AG09309 (cell line): ENCODE measurements at regions not wholly inside any gene's neighbourhood (a gene's known extent, or its start where the extent isn't known, plus 50 kb on each side); places are given as distances from the start of the nearest gene placed in this dataset.

Experiments used
- DNase-seq: peaks from one replicate; pipeline ENCODE4 v3.0.0-alpha.2; 2010; ENCODE audit warnings: low read depth
- H3K4me3 ChIP-seq: 2 replicates; pipeline ENCODE4 v1.5.1; 2011; ENCODE audit warnings: mild to moderate bottlenecking, low read depth, low read length, moderate library complexity; ENCODE audit not compliant: control insufficient read depth
- TF ChIP-seq, protein P1 (sequence below): IDR thresholded peaks from 2 replicates; pipeline ENCODE4 v1.5.1; 2011; ENCODE audit warnings: mild to moderate bottlenecking, low read depth, low read length, inconsistent platforms; ENCODE audit not compliant: insufficient read depth, control insufficient read depth; ENCODE audit errors: missing control alignments

DNA sequence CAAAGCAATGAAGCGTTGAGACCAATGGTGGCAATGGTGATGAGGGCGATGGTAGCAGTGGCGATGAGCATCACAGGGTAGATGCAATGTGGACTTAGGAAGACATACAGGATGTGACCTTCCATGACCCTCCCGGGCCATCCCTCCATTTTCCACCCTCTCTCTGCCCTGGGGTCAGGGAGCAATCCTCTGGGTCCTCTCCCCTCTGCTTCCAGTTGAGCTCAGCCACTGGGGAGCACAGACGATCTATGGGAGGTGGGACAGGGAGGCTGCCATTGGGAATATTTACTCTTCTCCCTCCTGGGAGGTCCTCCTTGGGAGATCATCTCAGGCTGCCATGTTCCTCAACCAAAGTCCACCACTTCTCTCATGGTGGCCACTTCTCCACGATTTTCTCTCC, 260.7 kb upstream of the FOXF1 start:
- TF ChIP-seq, protein P1, sequence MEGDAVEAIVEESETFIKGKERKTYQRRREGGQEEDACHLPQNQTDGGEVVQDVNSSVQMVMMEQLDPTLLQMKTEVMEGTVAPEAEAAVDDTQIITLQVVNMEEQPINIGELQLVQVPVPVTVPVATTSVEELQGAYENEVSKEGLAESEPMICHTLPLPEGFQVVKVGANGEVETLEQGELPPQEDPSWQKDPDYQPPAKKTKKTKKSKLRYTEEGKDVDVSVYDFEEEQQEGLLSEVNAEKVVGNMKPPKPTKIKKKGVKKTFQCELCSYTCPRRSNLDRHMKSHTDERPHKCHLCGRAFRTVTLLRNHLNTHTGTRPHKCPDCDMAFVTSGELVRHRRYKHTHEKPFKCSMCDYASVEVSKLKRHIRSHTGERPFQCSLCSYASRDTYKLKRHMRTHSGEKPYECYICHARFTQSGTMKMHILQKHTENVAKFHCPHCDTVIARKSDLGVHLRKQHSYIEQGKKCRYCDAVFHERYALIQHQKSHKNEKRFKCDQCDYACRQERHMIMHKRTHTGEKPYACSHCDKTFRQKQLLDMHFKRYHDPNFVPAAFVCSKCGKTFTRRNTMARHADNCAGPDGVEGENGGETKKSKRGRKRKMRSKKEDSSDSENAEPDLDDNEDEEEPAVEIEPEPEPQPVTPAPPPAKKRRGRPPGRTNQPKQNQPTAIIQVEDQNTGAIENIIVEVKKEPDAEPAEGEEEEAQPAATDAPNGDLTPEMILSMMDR, result no peak
- DNase-seq, result no peak
- no peak overlapping the region for H3K4me3 ChIP-seq

DNA sequence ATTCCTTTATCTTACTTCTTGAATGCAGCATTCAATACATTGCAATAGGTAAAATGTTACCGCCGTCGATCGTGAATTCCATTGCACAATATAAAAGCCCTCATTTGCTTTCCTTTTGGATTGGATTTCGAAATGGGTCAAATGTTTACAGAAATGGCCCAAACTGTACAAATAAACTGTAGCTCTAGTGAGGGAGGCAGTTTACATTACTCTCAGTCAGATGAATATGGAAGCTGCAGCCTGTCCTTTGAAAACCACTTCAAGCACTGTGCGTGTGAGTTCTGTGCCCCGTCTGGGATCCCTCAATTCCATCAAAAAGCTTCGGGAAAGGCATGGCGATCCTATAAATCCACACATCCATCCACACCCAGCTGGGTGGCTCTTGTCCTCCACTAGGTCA, 258.6 kb upstream of the FOXF1 start:
- no peak for DNase-seq
- no peak overlapping the region for H3K4me3 ChIP-seq
- TF ChIP-seq, protein P1, result no peak

DNA sequence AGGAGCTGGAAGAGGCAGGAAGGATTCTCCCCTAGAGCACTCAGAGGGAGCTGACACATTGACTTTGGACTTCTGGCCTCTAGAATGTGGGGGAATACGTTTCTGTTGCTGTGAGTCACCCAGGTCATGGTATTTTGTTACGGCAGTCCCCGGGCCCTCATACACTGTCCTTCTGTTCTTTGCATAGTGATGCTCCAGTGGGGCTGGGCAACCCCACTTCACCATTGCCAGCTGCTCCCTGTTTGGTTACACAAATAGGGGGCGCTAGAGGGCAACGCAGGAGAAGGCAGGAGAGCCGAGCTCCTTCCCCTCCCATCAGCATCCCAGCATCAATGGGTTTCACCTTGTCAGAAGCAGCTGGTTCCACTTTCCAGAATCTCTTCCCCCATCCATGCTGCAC, 257.7 kb upstream of the FOXF1 start:
- TF ChIP-seq, protein P1, result peak; percentile 58
- H3K4me3 ChIP-seq, result no peak overlapping the region
- no peak for DNase-seq

DNA sequence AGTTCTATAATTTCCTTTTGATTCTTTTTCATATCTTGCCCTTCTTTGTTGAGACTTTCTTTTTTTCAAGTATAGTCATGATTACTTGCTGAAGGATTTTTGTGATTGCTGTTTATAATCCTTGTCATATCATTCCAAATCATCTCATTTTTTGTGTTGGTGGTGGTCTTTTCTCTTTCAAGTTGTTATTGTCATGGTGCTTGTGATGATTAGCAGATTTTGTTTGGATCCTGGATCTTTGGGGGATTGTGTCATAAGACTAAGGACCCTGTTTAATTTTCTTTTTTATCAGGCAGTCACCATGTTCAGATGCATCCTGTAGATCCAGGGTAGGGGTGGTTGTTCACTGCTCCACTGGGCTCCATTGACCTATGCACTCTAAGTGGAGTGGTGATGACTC, 254.4 kb upstream of the FOXF1 start:
- H3K4me3 ChIP-seq, result no peak overlapping the region
- DNase-seq, result no peak
- TF ChIP-seq, protein P1, result no peak

DNA sequence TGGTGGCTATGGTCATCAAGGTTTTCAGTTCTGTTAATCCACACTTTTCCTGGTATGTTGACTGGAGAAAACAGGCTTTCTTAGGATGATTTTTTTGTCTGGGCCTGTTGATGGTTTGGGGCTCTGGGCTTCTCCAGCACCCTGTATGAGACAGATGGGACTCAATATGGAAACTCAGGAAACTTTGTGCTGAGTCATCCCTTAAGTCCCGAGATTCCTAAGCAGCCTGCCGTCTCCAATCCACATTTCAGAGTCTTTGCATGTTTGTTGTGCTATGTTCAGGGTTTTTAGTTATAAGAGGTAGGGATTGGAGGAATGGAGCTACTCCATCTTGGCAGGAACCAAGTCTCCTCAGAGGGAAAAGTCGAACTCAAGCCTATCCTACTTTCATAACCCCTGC, 253.3 kb upstream of the FOXF1 start:
- no peak for DNase-seq
- no peak overlapping the region for H3K4me3 ChIP-seq
- TF ChIP-seq, protein P1, result no peak

DNA sequence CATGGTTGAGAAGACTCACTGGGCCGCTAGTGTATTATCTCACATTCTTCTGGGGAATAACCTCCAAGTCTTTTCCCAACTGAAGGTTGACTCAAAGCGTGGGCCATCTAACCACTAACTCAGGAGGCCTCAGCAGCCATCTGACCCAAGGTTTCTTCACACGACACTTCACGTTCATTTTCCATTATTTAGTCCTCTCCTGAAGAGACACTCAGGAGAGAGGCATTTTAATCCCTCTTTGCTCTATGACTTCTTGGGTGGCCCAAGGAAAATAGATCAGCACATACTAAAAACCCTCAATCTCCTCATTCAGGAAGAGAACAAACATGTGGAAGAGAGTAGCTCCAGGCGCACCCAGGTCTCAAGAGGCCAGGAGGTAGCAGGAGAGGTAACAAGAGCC, 252.8 kb upstream of the FOXF1 start:
- H3K4me3 ChIP-seq, result no peak overlapping the region
- TF ChIP-seq, protein P1, result no peak
- no peak for DNase-seq

DNA sequence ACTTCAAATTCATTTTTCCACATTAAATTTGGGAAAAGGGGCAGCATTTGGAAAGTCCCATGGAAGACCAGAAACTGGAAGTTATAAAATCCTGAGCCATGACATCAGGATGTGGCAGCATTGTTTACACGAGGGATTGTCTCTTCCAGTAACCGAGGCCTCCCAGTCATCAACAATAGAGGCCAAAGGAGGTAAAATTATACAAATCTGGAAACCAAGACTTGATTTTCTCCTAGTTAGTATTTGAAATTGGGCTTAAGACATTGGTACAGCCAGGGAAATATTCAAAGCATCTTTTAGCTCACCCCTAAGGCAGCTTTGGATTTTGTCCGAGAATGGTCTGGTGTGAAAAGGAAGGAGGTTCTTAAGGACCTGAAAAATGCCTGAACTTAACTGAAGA, 251.6 kb upstream of the FOXF1 start:
- no peak overlapping the region for H3K4me3 ChIP-seq
- TF ChIP-seq, protein P1, result no peak
- no peak for DNase-seq
